ENCODE measurements at regions not wholly inside any gene's neighbourhood (a gene's known extent, or its start where the extent isn't known, plus 50 kb on each side); places are given as distances from the start of the nearest gene placed in this dataset.

- TF ChIP-seq TAF1 (IDR thresholded peaks at IDR 0.05; ENCODE audit: low read depth, low read length) (no peak), PAX5 (IDR thresholded peaks at IDR 0.05; ENCODE audit: insufficient read depth, low read length, severe bottlenecking) (no peak), POLR2A (IDR thresholded peaks at IDR 0.05; ENCODE audit: low read depth, low read length) (no peak), SPI1 (IDR thresholded peaks at IDR 0.05; ENCODE audit: low read depth, low read length) (no peak), POU2F2 (IDR thresholded peaks at IDR 0.05; ENCODE audit: low read depth, low read length) (no peak), POLR2AphosphoS5 (IDR thresholded peaks at IDR 0.05; ENCODE audit: low read depth, low read length) (no peak)
- DNase-seq (ENCODE audit: insufficient read length, low spot score) = no peak
- FAIRE-seq = peak; percentile 66
Measured at GRCh38 chr10:123450956-123451605, 215.1 kb upstream of the GPR26 start.

- TF ChIP-seq POLR2AphosphoS5 (IDR thresholded peaks at IDR 0.05; ENCODE audit: low read depth, low read length) (no peak), SPI1 (IDR thresholded peaks at IDR 0.05; ENCODE audit: low read depth, low read length) (no peak), PAX5 (IDR thresholded peaks at IDR 0.05; ENCODE audit: insufficient read depth, low read length, severe bottlenecking) (no peak), TAF1 (IDR thresholded peaks at IDR 0.05; ENCODE audit: low read depth, low read length) (no peak), POU2F2 (IDR thresholded peaks at IDR 0.05; ENCODE audit: low read depth, low read length) (no peak), POLR2A (IDR thresholded peaks at IDR 0.05; ENCODE audit: low read depth, low read length) (no peak)
- DNase-seq (ENCODE audit: insufficient read length, low spot score) (no peak), FAIRE-seq (no peak)
Measured at GRCh38 chr10:123451618-123452245, 214.4 kb upstream of the GPR26 start.

GRCh38 chr10:123454987-123455386 lies 211.2 kb upstream of the GPR26 start:
- no peak for TF ChIP-seq PAX5 (IDR thresholded peaks at IDR 0.05; ENCODE audit: insufficient read depth, low read length, severe bottlenecking)
- no peak for FAIRE-seq

GRCh38 chr10:123455861-123456260 lies 210.3 kb upstream of the GPR26 start:
- no peak for TF ChIP-seq POLR2A (IDR thresholded peaks at IDR 0.05; ENCODE audit: low read depth, low read length)
- TF ChIP-seq PAX5 (IDR thresholded peaks at IDR 0.05; ENCODE audit: insufficient read depth, low read length, severe bottlenecking) = no peak

More at GRCh38 chr10:123454987-123455386, 211.2 kb upstream of the GPR26 start:
- no peak for DNase-seq (ENCODE audit: insufficient read length, low spot score)

GRCh38 chr10:123458933-123459332 lies 207.2 kb upstream of the GPR26 start:
- FAIRE-seq (peak; percentile 79), DNase-seq (ENCODE audit: insufficient read length, low spot score) (peak; percentile 33)
- TF ChIP-seq TAF1 (IDR thresholded peaks at IDR 0.05; ENCODE audit: low read depth, low read length) = no peak
- no peak for TF ChIP-seq POLR2A (IDR thresholded peaks at IDR 0.05; ENCODE audit: low read depth, low read length)
- TF ChIP-seq SPI1 (IDR thresholded peaks at IDR 0.05; ENCODE audit: low read depth, low read length) = peak; percentile 95
- peak; percentile 40; the same call in 1 of the 2 replicates for TF ChIP-seq POU2F2 (IDR thresholded peaks at IDR 0.05; ENCODE audit: low read depth, low read length)

More at GRCh38 chr10:123455861-123456260, 210.3 kb upstream of the GPR26 start:
- no peak for FAIRE-seq
- no peak for DNase-seq (ENCODE audit: insufficient read length, low spot score)

- FAIRE-seq = peak; percentile 52
- DNase-seq (ENCODE audit: insufficient read length, low spot score) = no peak
- TF ChIP-seq POLR2AphosphoS5 (IDR thresholded peaks at IDR 0.05; ENCODE audit: low read depth, low read length) (no peak), POU2F2 (IDR thresholded peaks at IDR 0.05; ENCODE audit: low read depth, low read length) (no peak), POLR2A (IDR thresholded peaks at IDR 0.05; ENCODE audit: low read depth, low read length) (no peak), TAF1 (IDR thresholded peaks at IDR 0.05; ENCODE audit: low read depth, low read length) (no peak)
Measured at GRCh38 chr10:123459371-123460091, 206.6 kb upstream of the GPR26 start.

- FAIRE-seq (no peak), DNase-seq (ENCODE audit: insufficient read length, low spot score) (no peak)
- TF ChIP-seq POU2F2 (IDR thresholded peaks at IDR 0.05; ENCODE audit: low read depth, low read length) (no peak), PAX5 (IDR thresholded peaks at IDR 0.05; ENCODE audit: insufficient read depth, low read length, severe bottlenecking) (no peak), POLR2AphosphoS5 (IDR thresholded peaks at IDR 0.05; ENCODE audit: low read depth, low read length) (no peak), TAF1 (IDR thresholded peaks at IDR 0.05; ENCODE audit: low read depth, low read length) (no peak), POLR2A (IDR thresholded peaks at IDR 0.05; ENCODE audit: low read depth, low read length) (no peak), SPI1 (IDR thresholded peaks at IDR 0.05; ENCODE audit: low read depth, low read length) (no peak)
Measured at GRCh38 chr10:123462246-123462645, 203.9 kb upstream of the GPR26 start.

- no peak for DNase-seq (ENCODE audit: insufficient read length, low spot score)
- no peak for FAIRE-seq
- no peak for TF ChIP-seq POU2F2 (IDR thresholded peaks at IDR 0.05; ENCODE audit: low read depth, low read length)
Measured at GRCh38 chr10:123462756-123463155, 203.4 kb upstream of the GPR26 start.

- DNase-seq (ENCODE audit: insufficient read length, low spot score) = no peak
- FAIRE-seq = no peak
- TF ChIP-seq POLR2A (IDR thresholded peaks at IDR 0.05; ENCODE audit: low read depth, low read length) (no peak), POU2F2 (IDR thresholded peaks at IDR 0.05; ENCODE audit: low read depth, low read length) (no peak), PAX5 (IDR thresholded peaks at IDR 0.05; ENCODE audit: insufficient read depth, low read length, severe bottlenecking) (no peak), SPI1 (IDR thresholded peaks at IDR 0.05; ENCODE audit: low read depth, low read length) (no peak), TAF1 (IDR thresholded peaks at IDR 0.05; ENCODE audit: low read depth, low read length) (no peak), POLR2AphosphoS5 (IDR thresholded peaks at IDR 0.05; ENCODE audit: low read depth, low read length) (no peak)
Measured at GRCh38 chr10:123463181-123463580, 203.0 kb upstream of the GPR26 start.

GRCh38 chr10:123463698-123464097 lies 202.5 kb upstream of the GPR26 start:
- DNase-seq (ENCODE audit: insufficient read length, low spot score) (no peak), FAIRE-seq (peak; percentile 56)

More at GRCh38 chr10:123463698-123464097, 202.5 kb upstream of the GPR26 start:
- no peak for TF ChIP-seq POLR2AphosphoS5 (IDR thresholded peaks at IDR 0.05; ENCODE audit: low read depth, low read length)
- no peak for TF ChIP-seq POLR2A (IDR thresholded peaks at IDR 0.05; ENCODE audit: low read depth, low read length)
- no peak for TF ChIP-seq TAF1 (IDR thresholded peaks at IDR 0.05; ENCODE audit: low read depth, low read length)
- no peak for TF ChIP-seq PAX5 (IDR thresholded peaks at IDR 0.05; ENCODE audit: insufficient read depth, low read length, severe bottlenecking)
- TF ChIP-seq POU2F2 (IDR thresholded peaks at IDR 0.05; ENCODE audit: low read depth, low read length) = no peak
- TF ChIP-seq SPI1 (IDR thresholded peaks at IDR 0.05; ENCODE audit: low read depth, low read length) = no peak
